OCI-LY3 (cell line): ENCODE measurements at regions not wholly inside any gene's neighbourhood (a gene's known extent, or its start where the extent isn't known, plus 50 kb on each side); places are given as distances from the start of the nearest gene placed in this dataset.

Experiments used
- H2AFZ ChIP-seq: fragments of 200-600, 300-600 bp; shearing (Covaris generic); 2 replicates; pipeline ENCODE4 v1.6.0; 2014; ENCODE audit warnings: antibody characterized with exemption, low read depth, low read length
- H3K27ac ChIP-seq: fragments of 200-600, 300-600 bp; sonication (generic); 2 replicates; pipeline ENCODE4 v1.5.1; 2014; ENCODE audit warnings: mild to moderate bottlenecking, low read length, moderate library complexity, mixed read lengths
- H3K27me3 ChIP-seq: fragments of 200-600, 300-600 bp; sonication (generic); 2 replicates; pipeline ENCODE4 v1.6.1; 2014; ENCODE audit warnings: low read depth, low read length, mixed read lengths
- H3K36me3 ChIP-seq: fragments of 200-600, 300-600 bp; sonication (generic); replicated peaks from 2 replicates; pipeline ENCODE3; 2014; ENCODE audit warnings: low read depth, low read length, mixed read lengths
- H3K4me1 ChIP-seq: fragments of 300-600, 200-600 bp; sonication (generic); 2 replicates; pipeline ENCODE4 v1.6.1; 2014; ENCODE audit warnings: low read length, mixed read lengths
- H3K4me2 ChIP-seq: fragments of 200-600, 300-600 bp; sonication (generic); 2 replicates; pipeline ENCODE4 v1.6.1; 2014; ENCODE audit warnings: low read length, mixed read lengths
- H3K4me3 ChIP-seq: fragments of 300-600, 200-600 bp; sonication (generic); 2 replicates; pipeline ENCODE4 v1.5.1; 2014; ENCODE audit warnings: antibody characterized with exemption, mild to moderate bottlenecking, low read length, moderate library complexity
- H3K79me2 ChIP-seq: fragments of 300-600, 200-600 bp; shearing (Covaris generic); 2 replicates; pipeline ENCODE4 v1.6.1; 2014; ENCODE audit warnings: mild to moderate bottlenecking, low read length, mixed read lengths
- H3K9ac ChIP-seq: fragments of 300-600, 200-600 bp; shearing (Covaris generic); 2 replicates; pipeline ENCODE4 v1.6.0; 2014; ENCODE audit warnings: mild to moderate bottlenecking, low read length, moderate library complexity
- H3K9me3 ChIP-seq: fragments of 200-600, 300-600 bp; shearing (Covaris generic); 2 replicates; pipeline ENCODE4 v1.6.1; 2014; ENCODE audit warnings: low read length, mixed read lengths; ENCODE audit not compliant: insufficient read depth
- H4K20me1 ChIP-seq: fragments of 200-600, 300-600 bp; sonication (generic); 2 replicates; pipeline ENCODE4 v1.6.1; 2016; ENCODE audit warnings: low read length, mixed read lengths; ENCODE audit not compliant: insufficient read depth
- EZH2phosphoT487 ChIP-seq: fragments of 200-600 bp; shearing (Covaris generic); IDR thresholded peaks from 2 replicates; pipeline ENCODE4 v1.6.1; 2018; ENCODE audit warnings: antibody characterized with exemption, mixed run types, low read depth
- TF ChIP-seq, protein P1 (sequence below): fragments of 200-600, 300-600 bp; sonication (generic); IDR thresholded peaks from 2 replicates; pipeline ENCODE4 v1.5.1; 2014; ENCODE audit warnings: antibody characterized with exemption, low read length, low read depth

- Histone ChIP-seq H3K27me3 (0 out of 2 replicates have a peak, but pooled peaks cover 10% of the 10 kb centered on the region), H3K27ac (no peak overlapping the region), H4K20me1 (no peaks in the 10 kb centered on the region), H3K9me3 (no peaks in the 10 kb centered on the region), H3K36me3 (no peaks in the 10 kb centered on the region), H3K4me2 (no peak overlapping the region), H2AFZ (no peak overlapping the region), H3K4me1 (peaks cover 13% of the 10 kb centered on the region), H3K79me2 (no peaks in the 10 kb centered on the region), H3K9ac (no peak overlapping the region), H3K4me3 (no peak overlapping the region)
- TF ChIP-seq, protein P1, sequence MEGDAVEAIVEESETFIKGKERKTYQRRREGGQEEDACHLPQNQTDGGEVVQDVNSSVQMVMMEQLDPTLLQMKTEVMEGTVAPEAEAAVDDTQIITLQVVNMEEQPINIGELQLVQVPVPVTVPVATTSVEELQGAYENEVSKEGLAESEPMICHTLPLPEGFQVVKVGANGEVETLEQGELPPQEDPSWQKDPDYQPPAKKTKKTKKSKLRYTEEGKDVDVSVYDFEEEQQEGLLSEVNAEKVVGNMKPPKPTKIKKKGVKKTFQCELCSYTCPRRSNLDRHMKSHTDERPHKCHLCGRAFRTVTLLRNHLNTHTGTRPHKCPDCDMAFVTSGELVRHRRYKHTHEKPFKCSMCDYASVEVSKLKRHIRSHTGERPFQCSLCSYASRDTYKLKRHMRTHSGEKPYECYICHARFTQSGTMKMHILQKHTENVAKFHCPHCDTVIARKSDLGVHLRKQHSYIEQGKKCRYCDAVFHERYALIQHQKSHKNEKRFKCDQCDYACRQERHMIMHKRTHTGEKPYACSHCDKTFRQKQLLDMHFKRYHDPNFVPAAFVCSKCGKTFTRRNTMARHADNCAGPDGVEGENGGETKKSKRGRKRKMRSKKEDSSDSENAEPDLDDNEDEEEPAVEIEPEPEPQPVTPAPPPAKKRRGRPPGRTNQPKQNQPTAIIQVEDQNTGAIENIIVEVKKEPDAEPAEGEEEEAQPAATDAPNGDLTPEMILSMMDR, result no peak
- no peak for TF ChIP-seq EZH2phosphoT487
Observed at GRCh38 chr4:128549636-128550035, 259.9 kb upstream of the JADE1 start.

GRCh38 chr4:128548381-128548780 is 260.8 kb upstream of the PGRMC2 start:
- no peaks in the 10 kb centered on the region for H3K79me2 ChIP-seq
- no peak overlapping the region for H3K4me3 ChIP-seq
- TF ChIP-seq EZH2phosphoT487, result no peak
- TF ChIP-seq, protein P1, result no peak
- H3K27ac ChIP-seq, result no peak overlapping the region
- H3K4me2 ChIP-seq, result no peak overlapping the region
- H4K20me1 ChIP-seq, result no peaks in the 10 kb centered on the region
- 0 out of 2 replicates have a peak, but pooled peaks cover 10% of the 10 kb centered on the region for H3K27me3 ChIP-seq
- no peak overlapping the region for H3K9ac ChIP-seq
- H2AFZ ChIP-seq, result no peak overlapping the region
- H3K4me1 ChIP-seq, result peaks cover 8% of the 10 kb centered on the region
- no peaks in the 10 kb centered on the region for H3K9me3 ChIP-seq
- H3K36me3 ChIP-seq, result no peaks in the 10 kb centered on the region

- TF ChIP-seq, protein P1, result no peak
- no peak for TF ChIP-seq EZH2phosphoT487
- H3K27me3 ChIP-seq, result no peaks in the 10 kb centered on the region
Observed at GRCh38 chr4:128544272-128544671, 256.7 kb upstream of the PGRMC2 start.

DNA sequence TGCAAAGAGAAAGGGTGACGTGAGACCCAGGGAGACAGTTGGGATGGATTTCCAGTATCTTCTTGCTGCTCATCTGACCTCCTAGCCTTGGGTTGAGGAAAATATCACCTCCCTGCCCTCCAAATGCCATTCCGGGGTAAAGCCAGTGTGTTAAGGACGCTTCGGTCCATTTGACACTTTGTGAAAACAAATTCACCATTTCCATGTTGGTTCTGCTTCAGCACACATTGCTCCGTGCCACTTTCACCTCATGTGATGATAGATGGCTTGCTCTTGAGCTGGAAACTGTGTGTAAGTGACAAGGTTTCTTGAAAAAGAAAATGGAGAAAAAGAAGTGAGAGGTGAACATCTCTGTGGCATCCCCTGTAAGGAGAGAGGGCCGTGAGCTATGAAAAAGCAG is 256.1 kb upstream of the PGRMC2 start:
- no peak overlapping the region for H3K9ac ChIP-seq
- H4K20me1 ChIP-seq, result no peaks in the 10 kb centered on the region
- H3K27me3 ChIP-seq, result no peaks in the 10 kb centered on the region
- H3K4me3 ChIP-seq, result no peak overlapping the region
- no peaks in the 10 kb centered on the region for H3K79me2 ChIP-seq
- H3K9me3 ChIP-seq, result no peaks in the 10 kb centered on the region
- H3K4me1 ChIP-seq, result no peaks in the 10 kb centered on the region
- H3K27ac ChIP-seq, result no peak overlapping the region
- no peak overlapping the region for H2AFZ ChIP-seq
- TF ChIP-seq EZH2phosphoT487, result no peak
- TF ChIP-seq, protein P1, result no peak
- no peak overlapping the region for H3K4me2 ChIP-seq
- H3K36me3 ChIP-seq, result no peaks in the 10 kb centered on the region

More at GRCh38 chr4:128544272-128544671, 256.7 kb upstream of the PGRMC2 start:
- Histone ChIP-seq H3K9me3 (no peaks in the 10 kb centered on the region), H3K27ac (no peak overlapping the region), H3K4me1 (no peaks in the 10 kb centered on the region), H3K4me2 (no peak overlapping the region), H4K20me1 (no peaks in the 10 kb centered on the region), H3K79me2 (no peaks in the 10 kb centered on the region), H2AFZ (no peak overlapping the region), H3K36me3 (no peaks in the 10 kb centered on the region), H3K4me3 (no peak overlapping the region), H3K9ac (no peak overlapping the region)
